ENCODE measurements at regions not wholly inside any gene's neighbourhood (a gene's known extent, or its start where the extent isn't known, plus 50 kb on each side); places are given as distances from the start of the nearest gene placed in this dataset.

DNA sequence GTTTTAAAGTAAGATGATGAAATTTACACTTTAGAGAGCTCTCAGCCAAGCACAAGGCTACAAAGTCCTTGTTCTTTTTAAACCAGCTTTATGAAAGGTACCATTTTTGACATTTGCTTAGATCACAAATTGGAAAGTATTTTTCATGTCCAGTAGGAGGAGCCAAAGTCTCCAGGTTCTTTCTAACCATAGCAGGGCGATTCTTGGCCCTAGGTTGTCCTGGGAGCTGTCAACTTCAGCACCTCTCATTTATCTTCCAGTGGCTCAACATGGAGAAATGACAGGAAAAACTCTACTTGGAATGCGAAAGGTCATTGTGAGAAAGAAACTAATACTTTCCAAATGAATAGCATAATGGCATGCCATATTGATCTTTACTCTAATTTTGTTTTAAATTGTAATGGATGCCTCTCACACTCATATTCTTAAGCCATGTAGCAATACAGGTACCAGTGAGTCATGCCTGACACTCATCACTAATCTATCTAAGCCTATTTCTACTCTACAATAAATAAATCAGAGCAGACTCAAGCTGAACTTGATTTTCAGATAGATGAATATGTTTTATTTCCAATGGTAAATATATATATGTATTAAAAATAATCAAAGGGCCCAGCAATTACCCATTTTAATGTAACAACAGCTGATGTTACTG lies 919.1 kb upstream of the EEF2KMT start:
- peaks cover 5% of the 10 kb centered on the region for H3K27me3 Mint-ChIP-seq
- no peak overlapping the region for H3K27ac Mint-ChIP-seq
- peaks cover 16% of the 10 kb centered on the region for H3K9me3 Mint-ChIP-seq (ENCODE audit: low read depth)
- H3K4me3 Mint-ChIP-seq, result no peak overlapping the region
- no peaks in the 10 kb centered on the region for H3K4me1 Mint-ChIP-seq (ENCODE audit: low read depth)
- H3K36me3 Mint-ChIP-seq, result no peaks in the 10 kb centered on the region

DNA sequence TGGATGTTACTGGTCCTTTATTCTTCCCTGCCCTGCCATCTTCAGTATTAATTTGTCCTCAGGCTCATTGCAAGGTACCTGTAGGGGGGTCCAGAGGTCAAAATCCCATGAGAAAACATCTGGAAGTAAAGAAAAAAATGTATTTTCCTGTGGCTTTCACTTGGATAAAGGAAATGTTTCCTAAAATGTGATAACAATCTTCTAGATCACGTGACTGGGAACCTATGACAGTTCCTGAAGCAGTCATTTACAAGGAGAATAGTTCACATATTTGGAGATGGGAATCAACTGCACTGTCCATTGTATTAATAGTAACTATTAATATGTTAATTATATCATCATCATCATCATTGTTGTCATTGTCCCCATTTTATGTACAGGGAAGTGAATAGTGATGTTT lies 915.1 kb upstream of the EEF2KMT start:
- H3K9me3 Mint-ChIP-seq (ENCODE audit: low read depth), result peaks cover 16% of the 10 kb centered on the region
- H3K4me1 Mint-ChIP-seq (ENCODE audit: low read depth), result no peaks in the 10 kb centered on the region
- H3K36me3 Mint-ChIP-seq, result no peaks in the 10 kb centered on the region
- no peak overlapping the region for H3K27ac Mint-ChIP-seq
- peaks cover under 1% of the 10 kb centered on the region for H3K27me3 Mint-ChIP-seq
- H3K4me3 Mint-ChIP-seq, result no peak overlapping the region

GRCh38 chr16:6009151-6009550 lies 911.6 kb upstream of the EEF2KMT start:
- peaks cover 2% of the 10 kb centered on the region for H3K9me3 Mint-ChIP-seq (ENCODE audit: low read depth)
- H3K27me3 Mint-ChIP-seq, result no peaks in the 10 kb centered on the region
- H3K36me3 Mint-ChIP-seq, result no peaks in the 10 kb centered on the region
- no peak overlapping the region for H3K27ac Mint-ChIP-seq
- no peak overlapping the region for H3K4me3 Mint-ChIP-seq
- H3K4me1 Mint-ChIP-seq (ENCODE audit: low read depth), result no peaks in the 10 kb centered on the region

DNA sequence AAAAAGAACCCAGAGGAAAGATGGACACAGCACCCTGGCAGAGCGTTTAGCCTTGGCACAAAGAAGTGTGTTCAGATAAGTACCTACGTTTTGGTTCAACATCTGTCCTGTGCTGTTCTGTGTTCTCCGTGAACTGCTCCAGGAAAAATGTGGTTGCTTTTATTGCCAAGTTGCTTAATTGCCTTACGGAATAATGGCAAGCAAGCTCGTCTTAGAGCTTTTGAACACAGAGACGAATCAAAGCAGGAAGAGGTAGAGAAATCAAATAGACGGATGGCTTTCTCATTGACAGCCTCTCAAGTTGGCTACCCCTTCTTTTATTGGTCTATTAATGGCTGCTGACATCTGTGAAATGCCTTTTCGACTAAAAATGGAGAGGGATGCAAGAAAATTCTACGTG lies 911.1 kb upstream of the EEF2KMT start:
- no peak overlapping the region for H3K4me3 Mint-ChIP-seq
- H3K27ac Mint-ChIP-seq, result no peak overlapping the region
- H3K9me3 Mint-ChIP-seq (ENCODE audit: low read depth), result no peaks in the 10 kb centered on the region
- no peaks in the 10 kb centered on the region for H3K36me3 Mint-ChIP-seq
- no peaks in the 10 kb centered on the region for H3K4me1 Mint-ChIP-seq (ENCODE audit: low read depth)
- H3K27me3 Mint-ChIP-seq, result no peaks in the 10 kb centered on the region

DNA sequence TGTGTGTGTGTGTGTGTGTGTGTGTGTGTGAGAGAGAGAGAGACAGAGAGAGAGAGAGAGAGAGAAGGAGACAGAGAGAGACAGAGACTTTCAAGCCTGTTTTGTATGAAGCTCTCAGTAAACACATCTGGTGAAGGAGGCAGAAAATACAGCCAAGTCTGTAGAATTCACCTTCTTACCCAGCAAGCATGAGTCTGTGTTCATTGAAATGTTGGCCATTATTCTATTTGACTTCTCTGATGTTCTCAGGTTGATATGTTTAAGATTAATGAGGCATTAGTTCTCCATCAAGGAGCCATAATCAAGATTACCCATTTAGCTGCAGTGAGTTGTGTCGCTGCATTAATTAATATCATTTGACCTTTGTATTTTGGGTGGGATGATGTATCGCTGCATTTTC lies 895.8 kb upstream of the EEF2KMT start:
- no peaks in the 10 kb centered on the region for H3K27me3 Mint-ChIP-seq
- H3K36me3 Mint-ChIP-seq, result no peaks in the 10 kb centered on the region
- peaks cover 5% of the 10 kb centered on the region for H3K9me3 Mint-ChIP-seq (ENCODE audit: low read depth)
- H3K4me1 Mint-ChIP-seq (ENCODE audit: low read depth), result no peaks in the 10 kb centered on the region
- H3K27ac Mint-ChIP-seq, result no peak overlapping the region
- H3K4me3 Mint-ChIP-seq, result no peak overlapping the region

DNA sequence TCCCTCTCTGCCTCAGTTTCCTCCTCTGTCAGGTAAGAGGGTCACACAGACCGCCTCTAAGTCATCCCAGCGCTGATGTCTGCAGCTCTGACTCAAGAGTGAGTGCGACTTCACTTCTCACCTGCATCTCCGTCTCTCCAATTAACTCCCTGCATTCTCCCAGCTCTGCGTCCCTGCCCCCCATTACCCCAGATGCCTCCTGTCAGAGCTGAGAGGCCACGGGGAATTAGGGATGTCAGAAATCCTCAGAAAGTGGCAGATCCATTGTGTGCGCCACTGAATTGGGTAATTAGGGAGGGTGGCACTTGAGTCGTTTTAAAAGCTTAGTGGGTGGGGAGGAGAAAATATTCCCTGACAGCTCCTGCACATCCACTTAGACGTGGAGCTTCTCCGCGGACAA lies 885.4 kb upstream of the EEF2KMT start:
- Mint-ChIP-seq H3K9me3 (ENCODE audit: low read depth) (no peaks in the 10 kb centered on the region), H3K4me3 (no peak overlapping the region), H3K27me3 (peaks cover 3% of the 10 kb centered on the region), H3K36me3 (no peaks in the 10 kb centered on the region), H3K27ac (no peak overlapping the region), H3K4me1 (ENCODE audit: low read depth) (no peaks in the 10 kb centered on the region)

DNA sequence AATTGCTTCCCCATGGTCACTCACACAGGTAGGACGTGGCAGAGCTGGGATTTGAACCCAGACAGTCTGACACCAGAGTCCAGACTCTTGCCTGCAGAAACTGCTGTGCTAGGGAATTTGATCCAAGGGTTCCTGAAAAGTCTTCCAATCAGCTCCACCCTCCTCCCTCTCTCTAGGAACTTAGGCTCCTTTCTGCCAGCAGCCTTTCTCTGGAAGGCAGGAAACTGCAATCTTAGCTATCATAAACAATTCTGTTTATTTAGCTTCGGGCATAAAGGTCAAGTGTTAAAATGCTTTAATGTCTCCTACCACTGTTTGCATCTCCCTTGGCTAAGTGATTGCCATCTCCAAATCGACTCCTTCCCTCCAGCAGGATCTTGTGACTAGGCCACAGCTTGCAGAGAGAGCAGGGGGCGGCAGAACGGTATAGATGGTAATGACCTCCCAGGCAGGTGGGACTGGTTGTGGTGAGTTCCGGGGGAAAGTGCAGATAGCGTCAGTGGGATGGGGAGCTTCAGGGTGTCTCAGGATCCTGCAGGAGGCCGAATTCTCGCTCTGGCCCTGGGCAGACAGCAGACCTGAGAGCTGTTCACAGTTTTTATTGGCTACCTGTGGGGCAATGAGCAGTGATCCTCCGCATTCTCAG lies 882.4 kb upstream of the EEF2KMT start:
- Mint-ChIP-seq H3K9me3 (ENCODE audit: low read depth) (no peaks in the 10 kb centered on the region), H3K4me1 (ENCODE audit: low read depth) (no peaks in the 10 kb centered on the region), H3K36me3 (no peaks in the 10 kb centered on the region), H3K4me3 (no peak overlapping the region), H3K27me3 (peaks cover 3% of the 10 kb centered on the region), H3K27ac (no peak overlapping the region)

DNA sequence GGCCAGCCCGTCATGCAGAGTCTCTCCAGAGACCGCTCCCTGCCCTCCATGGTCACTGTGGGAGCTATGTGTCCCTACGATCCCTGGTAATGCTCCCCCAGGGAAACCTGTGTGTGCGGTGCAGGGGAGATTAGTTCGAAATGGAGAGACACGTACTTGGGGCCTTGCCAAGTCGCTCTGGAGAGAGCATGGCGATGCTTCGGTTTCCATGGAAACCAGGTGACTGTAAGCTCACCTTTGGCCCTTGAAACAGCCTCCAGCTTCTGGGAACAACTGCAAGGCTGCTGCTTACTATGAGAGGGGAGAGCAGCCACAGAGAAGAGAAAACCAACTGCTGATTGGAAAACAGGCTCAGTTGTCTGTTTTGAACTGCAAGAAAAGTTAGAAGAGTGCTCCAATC lies 879.7 kb upstream of the EEF2KMT start:
- H3K36me3 Mint-ChIP-seq, result no peaks in the 10 kb centered on the region
- H3K4me3 Mint-ChIP-seq, result no peak overlapping the region
- H3K27me3 Mint-ChIP-seq, result no peaks in the 10 kb centered on the region
- no peak overlapping the region for H3K27ac Mint-ChIP-seq
- H3K9me3 Mint-ChIP-seq (ENCODE audit: low read depth), result peaks cover 3% of the 10 kb centered on the region
- no peaks in the 10 kb centered on the region for H3K4me1 Mint-ChIP-seq (ENCODE audit: low read depth)

DNA sequence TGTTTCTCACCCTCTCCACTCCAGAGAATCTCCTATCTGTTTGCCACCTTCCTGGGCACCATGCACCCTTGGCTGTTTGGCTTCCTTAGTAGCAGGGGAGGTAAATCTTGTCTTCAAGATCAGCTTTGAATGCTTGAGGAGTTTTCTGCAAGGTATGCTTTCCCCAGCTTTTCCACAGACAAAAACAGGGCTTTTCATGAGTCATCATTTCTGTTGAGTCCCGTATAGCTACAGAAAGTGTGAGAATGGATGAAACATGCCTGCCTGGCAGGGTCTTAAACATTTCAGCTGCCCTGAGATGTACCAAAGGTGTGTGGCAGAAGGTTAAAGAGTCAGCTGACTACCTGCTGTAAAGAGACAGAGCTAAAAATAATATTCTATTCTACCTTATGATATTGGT lies 875.2 kb upstream of the EEF2KMT start:
- H3K4me1 Mint-ChIP-seq (ENCODE audit: low read depth), result no peaks in the 10 kb centered on the region
- H3K9me3 Mint-ChIP-seq (ENCODE audit: low read depth), result peaks cover 7% of the 10 kb centered on the region
- peaks cover 3% of the 10 kb centered on the region for H3K27me3 Mint-ChIP-seq
- H3K27ac Mint-ChIP-seq, result no peak overlapping the region
- no peak overlapping the region for H3K4me3 Mint-ChIP-seq
- no peaks in the 10 kb centered on the region for H3K36me3 Mint-ChIP-seq

DNA sequence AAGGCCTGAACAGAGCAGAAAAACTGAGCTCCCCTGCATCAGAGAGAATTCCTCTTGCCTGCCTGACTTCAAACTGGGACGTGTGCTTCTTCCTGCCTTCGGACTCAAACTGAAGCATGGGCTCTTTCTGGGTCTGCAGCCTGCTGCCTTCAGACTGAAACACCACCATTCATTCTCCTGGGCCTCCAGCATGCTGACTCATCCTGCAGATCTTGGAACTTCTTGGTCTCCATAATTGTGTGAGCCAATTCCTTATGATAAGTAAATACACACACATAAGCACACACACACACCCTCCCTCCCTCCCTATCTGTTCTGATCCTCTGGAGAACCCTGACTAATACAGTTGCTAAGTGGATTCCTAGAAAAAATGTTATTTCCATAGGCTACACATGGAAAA lies 874.3 kb upstream of the EEF2KMT start:
- peaks cover 3% of the 10 kb centered on the region for H3K27me3 Mint-ChIP-seq
- H3K36me3 Mint-ChIP-seq, result no peaks in the 10 kb centered on the region
- no peak overlapping the region for H3K27ac Mint-ChIP-seq
- H3K4me1 Mint-ChIP-seq (ENCODE audit: low read depth), result no peaks in the 10 kb centered on the region
- peaks cover 7% of the 10 kb centered on the region for H3K9me3 Mint-ChIP-seq (ENCODE audit: low read depth)
- no peak overlapping the region for H3K4me3 Mint-ChIP-seq

DNA sequence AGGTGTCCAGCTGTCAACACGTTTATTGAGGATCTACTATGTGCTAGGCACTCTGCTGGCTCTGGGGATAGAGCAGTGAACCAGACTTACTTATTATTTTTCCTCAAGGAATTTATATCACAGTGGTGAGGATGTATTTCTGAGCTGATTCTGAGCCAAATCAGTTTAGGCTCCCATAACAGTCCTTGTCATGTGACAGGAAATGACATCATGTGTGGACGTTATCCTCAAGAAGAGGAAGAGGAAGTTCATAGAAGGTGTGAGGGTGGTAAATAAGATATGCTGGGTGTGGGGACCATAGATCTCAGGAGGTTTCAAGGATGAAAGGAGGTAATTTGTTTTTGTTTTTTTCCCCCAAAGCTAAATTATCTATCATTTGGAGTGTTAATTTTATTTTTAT lies 873.5 kb upstream of the EEF2KMT start:
- H3K9me3 Mint-ChIP-seq (ENCODE audit: low read depth), result peaks cover 7% of the 10 kb centered on the region
- no peak overlapping the region for H3K4me3 Mint-ChIP-seq
- H3K27ac Mint-ChIP-seq, result no peak overlapping the region
- H3K27me3 Mint-ChIP-seq, result peaks cover 3% of the 10 kb centered on the region
- H3K4me1 Mint-ChIP-seq (ENCODE audit: low read depth), result no peaks in the 10 kb centered on the region
- H3K36me3 Mint-ChIP-seq, result no peaks in the 10 kb centered on the region

- peaks cover 3% of the 10 kb centered on the region for H3K27me3 Mint-ChIP-seq
- no peaks in the 10 kb centered on the region for H3K4me1 Mint-ChIP-seq (ENCODE audit: low read depth)
- no peak overlapping the region for H3K4me3 Mint-ChIP-seq
- H3K9me3 Mint-ChIP-seq (ENCODE audit: low read depth), result peaks cover 10% of the 10 kb centered on the region
- no peak overlapping the region for H3K27ac Mint-ChIP-seq
- no peaks in the 10 kb centered on the region for H3K36me3 Mint-ChIP-seq
These were observed 868.4 kb upstream of the EEF2KMT start for GRCh38 chr16:5966004-5966403.

DNA sequence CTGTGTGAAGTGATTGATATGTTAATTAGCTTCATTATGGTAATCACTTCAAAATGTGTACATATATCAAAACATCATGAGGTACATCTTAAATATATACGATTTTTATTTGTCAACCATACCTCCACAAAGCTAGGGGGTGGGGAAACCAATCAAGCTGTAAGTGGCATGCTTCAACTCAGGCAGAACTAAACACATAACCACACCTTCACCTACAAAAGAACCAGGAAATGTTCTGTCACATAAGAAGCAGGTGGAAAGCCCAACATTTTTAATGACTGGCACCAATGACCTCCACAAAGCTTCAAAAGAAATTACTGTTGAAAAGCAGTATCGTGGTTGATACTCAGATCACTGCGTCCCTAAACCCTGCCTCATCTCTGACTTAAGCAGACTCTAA lies 867.7 kb upstream of the EEF2KMT start:
- Mint-ChIP-seq H3K4me1 (ENCODE audit: low read depth) (no peaks in the 10 kb centered on the region), H3K4me3 (no peak overlapping the region), H3K27ac (no peak overlapping the region), H3K9me3 (ENCODE audit: low read depth) (peaks cover 7% of the 10 kb centered on the region), H3K27me3 (peaks cover 3% of the 10 kb centered on the region), H3K36me3 (no peaks in the 10 kb centered on the region)

DNA sequence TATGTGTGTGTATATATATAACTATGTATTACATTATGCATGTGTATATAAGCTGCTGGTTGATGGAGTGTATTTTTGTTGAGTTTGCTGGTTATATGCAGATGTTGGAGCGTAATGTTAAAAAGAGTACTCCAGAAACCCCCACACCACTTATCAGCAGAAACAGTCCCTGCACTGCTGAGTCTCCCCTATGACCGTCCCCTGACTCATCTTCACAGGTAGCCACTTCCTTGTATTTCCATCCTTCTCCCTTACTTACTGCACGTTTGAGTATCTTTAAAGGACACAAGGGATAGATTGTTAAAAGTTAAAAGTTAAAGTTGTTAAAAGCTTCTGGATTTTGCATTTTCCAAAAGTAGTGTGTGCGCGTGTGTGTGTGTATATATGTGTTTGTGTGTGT lies 853.9 kb upstream of the EEF2KMT start:
- Mint-ChIP-seq H3K4me1 (ENCODE audit: low read depth) (no peaks in the 10 kb centered on the region), H3K9me3 (ENCODE audit: low read depth) (no peaks in the 10 kb centered on the region), H3K4me3 (no peak overlapping the region), H3K27ac (no peak overlapping the region), H3K27me3 (no peaks in the 10 kb centered on the region), H3K36me3 (no peaks in the 10 kb centered on the region)

DNA sequence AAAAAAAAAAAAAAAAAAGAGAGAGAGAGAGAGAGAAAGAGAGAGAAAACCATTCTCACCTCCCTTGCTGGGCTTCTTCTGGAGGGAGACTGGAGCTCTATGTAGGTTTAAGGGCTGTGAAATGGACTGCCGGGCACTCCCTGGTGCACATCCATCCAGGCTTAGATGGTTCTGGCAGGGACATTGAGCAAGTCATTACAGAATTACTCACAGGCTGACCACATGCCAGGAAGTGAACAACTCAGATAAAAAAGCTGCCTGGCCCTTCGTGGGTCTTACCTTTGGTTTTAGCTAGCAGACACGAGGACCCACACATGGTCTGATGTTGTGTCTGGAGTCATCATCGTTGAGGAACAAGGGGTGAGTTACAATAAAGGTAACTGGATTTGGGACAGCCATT lies 847.4 kb upstream of the EEF2KMT start:
- Mint-ChIP-seq H3K36me3 (no peaks in the 10 kb centered on the region), H3K27ac (no peak overlapping the region), H3K27me3 (no peaks in the 10 kb centered on the region), H3K4me3 (no peak overlapping the region), H3K9me3 (ENCODE audit: low read depth) (peaks cover 10% of the 10 kb centered on the region), H3K4me1 (ENCODE audit: low read depth) (no peaks in the 10 kb centered on the region)

GRCh38 chr16:5938607-5939006 lies 841.0 kb upstream of the EEF2KMT start:
- Mint-ChIP-seq H3K27ac (no peak overlapping the region), H3K9me3 (ENCODE audit: low read depth) (peaks cover 10% of the 10 kb centered on the region), H3K4me1 (ENCODE audit: low read depth) (no peaks in the 10 kb centered on the region), H3K27me3 (no peaks in the 10 kb centered on the region), H3K4me3 (no peak overlapping the region), H3K36me3 (no peaks in the 10 kb centered on the region)
